LNCaP clone FGC (cell line): ENCODE measurements at regions not wholly inside any gene's neighbourhood (a gene's known extent, or its start where the extent isn't known, plus 50 kb on each side); places are given as distances from the start of the nearest gene placed in this dataset.
"Not testable (repeated sequence)": the region's sequence is repeated elsewhere in the genome, so short reads cannot be mapped to it uniquely, and the experiment has no call there.

ENCODE experiments used
- DNase-seq: peaks from one replicate; pipeline ENCODE4 v3.0.0-alpha.2; 2011; ENCODE audit warnings: low read depth
- H3K4me3 ChIP-seq: 2 replicates; pipeline ENCODE4 v1.5.1; 2011; ENCODE audit warnings: mild to moderate bottlenecking, low read depth, low read length, control low read depth
- CTCF ChIP-seq: IDR thresholded peaks from 2 replicates; pipeline ENCODE4 v1.5.1; 2012; ENCODE audit warnings: mild to moderate bottlenecking; ENCODE audit not compliant: control insufficient read depth, insufficient read depth; ENCODE audit errors: extremely low read depth

- no peak for TF ChIP-seq CTCF
- H3K4me3 ChIP-seq: no peak overlapping the region
- DNase-seq: no peak
Measured at GRCh38 chr9:101930783-101931182, 192.3 kb upstream of the GRIN3A start.

DNA sequence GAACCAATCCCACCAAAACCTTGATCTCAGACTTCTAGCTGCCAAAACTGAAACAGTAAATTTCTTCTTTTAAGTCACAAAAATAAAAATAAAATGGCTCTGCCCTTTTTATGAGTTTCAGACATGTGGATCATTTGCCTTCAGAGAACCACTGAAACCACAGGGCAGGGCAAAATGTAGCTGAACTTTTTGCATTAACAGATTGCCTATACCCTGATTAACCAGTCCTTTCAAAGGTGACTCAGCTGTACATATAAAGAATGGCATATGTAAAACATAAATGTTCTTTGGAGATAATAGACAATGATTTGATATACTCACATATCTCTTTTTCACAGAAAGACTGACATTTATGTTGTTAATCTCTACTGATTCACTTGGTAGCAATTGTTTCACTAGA is 187.1 kb upstream of the GRIN3A start:
- DNase-seq: no peak
- no peak overlapping the region for H3K4me3 ChIP-seq
- no peak for TF ChIP-seq CTCF

DNA sequence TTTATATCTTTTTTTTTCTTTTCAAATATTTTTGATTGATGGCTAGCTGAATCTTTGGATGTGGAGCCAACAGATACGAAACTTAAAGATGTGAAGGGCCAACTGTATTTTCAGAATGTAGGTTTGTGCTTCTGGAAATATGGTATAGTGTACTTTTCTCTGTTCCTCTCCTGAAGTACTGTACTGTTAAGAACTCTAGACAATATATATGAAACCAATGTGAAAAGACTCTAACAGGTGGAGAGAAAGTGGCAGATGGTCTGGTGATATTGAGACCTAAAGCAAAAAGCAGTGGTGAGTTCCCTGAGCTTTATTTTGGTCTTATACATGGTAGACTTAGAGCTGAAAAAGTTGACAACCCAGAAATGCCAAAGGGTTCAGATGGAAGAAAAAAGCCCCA is 185.0 kb upstream of the GRIN3A start:
- no peak overlapping the region for H3K4me3 ChIP-seq
- DNase-seq: no peak
- no peak for TF ChIP-seq CTCF

GRCh38 chr9:101916948-101917347 is 178.5 kb upstream of the GRIN3A start:
- DNase-seq, H3K4me3 ChIP-seq: not testable (repeated sequence)

DNA sequence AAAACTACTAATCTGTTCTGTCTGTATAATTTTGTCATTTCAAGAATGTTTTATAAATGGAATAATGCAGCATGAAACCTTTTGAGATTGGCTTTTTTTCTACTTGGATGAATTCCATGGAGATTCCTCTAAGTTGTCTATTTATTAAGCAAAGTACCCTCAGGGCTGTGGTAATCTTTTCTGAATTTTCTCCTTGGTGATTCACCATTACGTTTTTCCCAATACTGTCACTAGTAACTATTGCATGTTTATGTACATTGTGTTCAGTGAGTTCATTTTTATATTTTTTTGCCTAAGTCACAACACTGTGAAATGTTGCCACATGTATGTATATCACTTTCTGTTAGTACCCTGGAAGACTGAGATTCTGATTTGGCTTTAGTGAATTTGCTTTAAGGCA is 177.0 kb upstream of the GRIN3A start:
- H3K4me3 ChIP-seq: no peak overlapping the region
- no peak for TF ChIP-seq CTCF
- no peak for DNase-seq

GRCh38 chr9:101912698-101913097 is 174.3 kb upstream of the GRIN3A start:
- no peak overlapping the region for H3K4me3 ChIP-seq
- no peak for TF ChIP-seq CTCF
- DNase-seq: no peak

DNA sequence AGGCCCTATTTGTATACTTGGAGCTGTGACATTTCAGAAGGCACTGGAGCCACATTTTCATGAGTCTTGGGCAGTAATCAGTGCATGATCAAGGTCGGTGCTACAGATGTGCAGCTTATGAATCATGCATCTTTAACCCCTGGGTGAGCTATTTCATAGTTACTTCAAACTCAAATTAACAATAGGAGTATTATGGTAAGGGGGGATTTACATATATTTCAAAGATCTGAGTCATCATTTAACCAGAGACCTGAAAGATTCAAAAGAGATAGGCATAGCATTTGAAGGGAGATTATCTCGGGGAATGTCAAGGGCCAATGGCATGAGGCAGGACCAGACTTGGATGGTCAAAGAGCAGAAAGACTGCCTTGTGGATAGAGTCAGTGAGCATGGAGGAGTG is 169.0 kb upstream of the GRIN3A start:
- TF ChIP-seq CTCF: no peak
- no peak overlapping the region for H3K4me3 ChIP-seq
- no peak for DNase-seq

DNA sequence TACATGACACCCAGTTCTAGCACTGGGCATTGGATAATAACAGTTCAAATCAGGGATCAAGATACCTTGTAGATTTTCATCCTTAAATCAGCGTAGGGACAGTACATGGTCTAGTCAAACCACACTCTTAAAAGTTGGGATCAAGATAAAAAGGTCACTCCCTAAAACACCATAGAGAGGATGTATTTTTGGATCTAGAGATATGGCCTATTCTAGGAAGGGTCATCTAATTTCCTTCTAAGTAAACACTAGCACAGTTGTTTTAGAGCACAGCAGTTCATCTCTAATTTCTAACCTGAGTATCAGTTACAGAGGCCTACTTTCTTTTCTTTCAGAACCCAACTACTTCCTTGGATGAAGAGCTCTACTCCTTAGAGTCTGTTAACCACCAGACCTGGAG is 166.4 kb upstream of the GRIN3A start:
- DNase-seq: no peak
- no peak for TF ChIP-seq CTCF
- H3K4me3 ChIP-seq: no peak overlapping the region
